Adipose tissue (tissue), 3 donors: ENCODE measurements at regions not wholly inside any gene's neighbourhood (a gene's known extent, or its start where the extent isn't known, plus 50 kb on each side); places are given as distances from the start of the nearest gene placed in this dataset.

Source experiments
- H3K27ac ChIP-seq: one replicate; pipeline ENCODE4 v1.5.1; 2013; ENCODE audit warnings: low read depth, low read length
- WGBS, 3 donors: extraction: QIAGEN DNeasy Blood & Tissue Kit; methylation state at CpG; one replicate each; pipeline ENCODE4 v1.1.7; 2013; 5-methylcytosine and 5-hydroxymethylcytosine counted together
- donor health status: healthy with polysubstance abuse.
- donor health status: Bipolar disorder and iron deficiency.
- donor health status: healthy.

DNA sequence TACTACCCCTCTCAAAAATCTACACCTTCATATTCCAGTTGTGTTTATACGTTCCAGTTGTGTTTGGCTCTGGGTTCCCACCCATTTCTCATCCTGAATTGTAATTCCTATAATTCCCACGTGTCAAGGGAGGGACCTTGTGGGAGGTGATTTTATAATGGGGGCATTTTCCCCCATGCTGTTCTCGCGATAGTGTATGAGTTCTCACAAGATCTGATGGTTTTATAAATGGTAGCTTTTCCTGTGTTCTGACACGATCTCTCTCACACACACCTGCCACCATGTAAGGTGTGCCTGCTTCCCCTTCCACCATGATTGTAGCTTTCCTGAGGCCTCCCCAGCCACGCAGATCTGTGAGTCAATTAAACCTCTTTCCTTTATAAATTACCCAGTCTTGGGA, 108.5 kb upstream of the ADAMTS16 start:
- no peak overlapping the region for H3K27ac ChIP-seq
- WGBS, 3 donors: 73 to 77% (median 74%) methylated on average over 6 of the region's 6 CpGs

DNA sequence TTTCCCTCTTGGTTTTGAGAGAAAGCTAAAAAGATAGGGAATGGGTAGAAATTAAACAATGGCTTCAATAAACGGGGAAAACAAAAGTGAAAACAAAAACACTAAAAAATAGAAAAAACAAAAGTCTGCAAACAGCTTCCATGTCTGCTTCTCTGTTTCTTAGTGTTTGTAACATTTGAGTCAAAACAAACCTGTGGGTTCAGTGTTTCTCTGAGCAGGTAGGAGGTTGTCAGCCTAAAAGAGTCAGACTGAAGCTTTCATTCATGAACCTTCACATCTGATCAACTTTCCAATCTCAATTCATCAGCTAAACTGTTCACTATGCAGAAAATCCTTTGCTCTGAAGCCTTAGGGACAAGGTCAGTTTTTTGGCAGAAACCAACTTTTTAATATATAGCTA, 102.5 kb upstream of the ADAMTS16 start:
- WGBS, 3 donors: 50 to 69% (median 65%) methylated on average over 1 of the region's 1 CpG

DNA sequence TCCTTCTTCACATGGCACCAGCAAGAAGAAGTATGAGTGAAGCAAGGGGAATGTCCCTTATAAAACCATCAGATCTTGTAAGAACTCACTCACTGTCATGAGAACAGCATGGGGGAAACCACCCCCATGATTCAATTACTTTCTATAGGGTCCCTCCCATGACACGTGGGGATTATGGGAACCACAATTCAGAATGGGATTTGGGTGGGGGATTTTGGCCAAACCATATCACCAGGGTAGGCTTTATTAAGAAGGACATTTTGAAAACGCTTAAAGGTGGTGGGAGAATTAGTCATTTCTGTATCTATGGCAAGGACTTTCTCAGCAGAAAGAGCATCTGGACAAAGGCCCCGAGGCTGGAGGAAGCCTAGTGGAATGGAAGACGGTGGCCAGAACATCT, 100.2 kb upstream of the ADAMTS16 start:
- no peak overlapping the region for H3K27ac ChIP-seq
- WGBS, 3 donors: 69 to 86% (median 80%) methylated on average over 4 of the region's 4 CpGs

More for the DNA sequence above, 102.5 kb upstream of the ADAMTS16 start:
- no peak overlapping the region for H3K27ac ChIP-seq

DNA sequence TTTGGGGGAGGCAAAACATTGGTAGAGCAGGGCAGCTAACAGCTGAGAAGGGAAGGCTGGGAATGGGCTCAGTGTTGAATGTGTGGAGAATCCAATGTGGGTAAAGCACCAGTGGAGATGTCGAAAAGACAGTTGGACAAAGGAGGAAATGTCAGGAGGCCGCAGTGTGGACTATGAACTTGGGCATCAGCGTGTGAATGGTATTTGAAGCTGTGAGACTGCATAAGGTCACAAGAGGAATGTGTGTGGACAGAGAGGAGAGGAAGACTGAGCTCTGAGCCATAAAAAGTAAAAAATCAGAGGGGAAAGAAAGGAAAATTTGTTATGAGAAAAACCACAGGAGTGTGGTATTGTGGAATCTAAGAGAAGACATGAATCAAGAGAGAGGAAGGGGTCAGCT, 99.4 kb upstream of the ADAMTS16 start:
- WGBS, 3 donors: 76 to 89% (median 88%) methylated on average over 3 of the region's 3 CpGs
- H3K27ac ChIP-seq: no peak overlapping the region

DNA sequence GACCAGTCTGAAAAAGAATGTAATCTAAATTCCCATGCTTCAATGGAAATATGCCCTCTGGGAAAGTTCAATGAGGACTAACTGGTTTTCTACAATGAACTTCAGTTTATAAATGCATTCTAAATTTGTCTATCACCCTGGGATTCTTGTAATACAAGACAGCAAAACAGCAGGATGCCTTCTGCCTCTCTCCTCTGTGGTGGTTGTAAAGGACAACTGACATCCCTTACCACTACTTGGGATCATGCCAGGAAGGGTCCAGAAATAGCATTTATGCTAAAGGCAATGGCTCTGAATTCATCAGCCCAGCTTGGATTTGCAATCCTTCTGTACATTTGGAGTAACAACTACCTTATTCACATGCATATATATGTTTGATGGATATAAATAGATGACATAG, 97.3 kb upstream of the ADAMTS16 start:
- no peak overlapping the region for H3K27ac ChIP-seq

DNA sequence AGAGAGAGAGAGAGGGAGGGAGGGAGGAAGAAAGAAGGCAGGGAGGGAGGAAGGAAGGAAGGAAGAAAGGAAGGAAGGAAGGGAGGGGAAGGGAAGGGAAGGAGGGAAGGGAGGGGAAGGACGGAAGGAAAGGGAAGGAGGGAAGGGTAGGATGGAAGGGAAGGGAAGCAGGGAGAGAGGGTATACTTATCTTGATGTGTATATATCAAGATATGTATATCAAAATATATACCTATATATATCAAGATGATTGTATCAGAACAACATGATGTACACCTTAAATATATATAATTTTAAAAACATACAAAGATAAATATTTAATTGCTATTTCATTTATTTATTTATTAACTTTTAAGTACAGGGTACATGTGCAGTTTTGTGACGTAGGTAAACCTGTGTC, 96.8 kb upstream of the ADAMTS16 start:
- H3K27ac ChIP-seq: no peak overlapping the region
- 27 to 34% (median 33%) methylated on average over 2 of the region's 2 CpGs for WGBS, 3 donors

DNA sequence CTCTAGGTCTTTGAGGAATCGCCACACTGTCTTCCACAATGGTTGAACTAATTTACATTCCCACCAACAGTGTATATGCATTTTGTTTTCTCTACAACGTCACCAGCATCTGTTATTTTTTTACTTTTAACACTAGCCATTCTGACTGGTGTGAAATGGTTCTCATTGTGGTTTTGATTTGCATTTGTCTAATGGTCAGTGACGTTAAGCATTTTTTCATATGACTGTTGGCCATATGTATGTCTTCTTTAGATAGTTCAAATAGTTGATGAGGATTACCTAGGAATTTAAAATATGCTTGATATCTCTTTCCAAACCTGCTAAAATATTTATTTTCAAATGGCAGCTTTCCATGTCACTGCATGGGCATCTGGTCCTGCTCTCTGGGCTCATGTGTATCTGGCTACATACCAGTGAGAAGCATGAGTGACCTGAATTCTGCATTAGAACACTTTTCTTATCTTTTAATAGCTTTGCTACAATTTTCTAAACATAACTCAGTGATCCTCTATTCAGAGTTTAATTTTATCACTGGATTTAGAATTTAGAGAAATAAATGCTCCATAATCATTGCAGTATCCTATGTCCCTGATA, 95.8 kb upstream of the ADAMTS16 start:
- H3K27ac ChIP-seq: no peak overlapping the region
- 76 to 79% (median 77%) methylated on average over 3 of the region's 3 CpGs for WGBS, 3 donors

DNA sequence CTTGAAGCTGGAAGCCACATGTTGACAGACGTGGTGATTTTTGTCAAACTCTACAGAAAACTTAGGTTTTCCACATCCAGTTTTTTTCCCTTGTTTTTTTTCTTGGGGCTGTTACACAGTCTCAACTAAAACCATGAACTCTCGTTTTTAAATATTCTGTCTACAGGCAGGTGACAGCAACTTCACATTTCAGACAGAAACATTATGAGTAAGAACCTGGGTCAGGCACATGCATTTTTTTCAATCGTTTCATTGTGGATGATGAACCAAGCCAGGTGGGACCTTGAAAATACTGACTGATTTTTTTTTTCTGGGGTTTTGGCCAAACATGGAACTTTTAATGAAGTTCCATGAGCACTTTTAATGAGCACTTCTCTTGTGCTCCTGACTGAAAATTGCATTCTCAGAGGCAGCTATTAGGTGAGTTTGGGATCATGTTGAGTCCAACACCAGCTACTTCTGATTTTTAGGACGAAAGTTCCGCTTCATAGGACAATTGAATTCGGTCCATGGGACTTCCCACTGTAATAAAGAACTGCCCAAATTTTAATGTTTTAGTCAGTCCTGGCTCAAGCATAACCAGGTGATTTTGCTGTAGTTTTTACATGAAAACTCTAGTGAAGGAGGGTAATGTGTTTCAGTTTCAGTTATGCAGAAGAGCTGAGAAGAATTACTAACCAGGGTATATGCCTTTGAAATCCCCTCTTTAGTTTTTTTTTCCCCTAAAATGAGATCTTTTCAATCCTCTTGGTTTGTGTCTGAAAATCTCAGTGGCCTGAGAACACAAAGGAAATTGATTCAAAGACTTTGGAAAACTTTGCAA, 93.2 kb upstream of the ADAMTS16 start:
- no peak overlapping the region for H3K27ac ChIP-seq
- 68 to 82% (median 77%) methylated on average over 6 of the region's 6 CpGs for WGBS, 3 donors

DNA sequence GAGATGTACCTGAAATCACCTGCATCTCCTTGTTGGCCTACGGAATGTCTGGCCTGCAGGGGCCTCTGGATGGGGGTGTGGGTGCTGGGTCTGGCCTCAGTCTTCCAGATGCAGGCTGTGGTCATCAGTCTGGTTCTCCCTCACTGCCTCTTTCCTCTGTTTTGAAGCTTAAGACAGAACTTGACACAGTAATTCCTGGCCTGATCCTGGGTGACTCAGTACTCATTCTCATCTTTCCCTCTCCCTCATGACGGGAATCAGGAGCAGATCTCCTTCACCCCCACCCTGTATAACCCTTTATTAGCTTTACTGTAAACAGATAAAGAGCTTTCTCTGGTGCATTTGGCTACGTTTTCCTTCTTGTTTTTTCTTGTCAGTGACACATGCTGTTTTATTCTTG, 89.3 kb upstream of the ADAMTS16 start:
- no peak overlapping the region for H3K27ac ChIP-seq
- WGBS, 3 donors: 39 to 48% (median 46%) methylated on average over 3 of the region's 3 CpGs

DNA sequence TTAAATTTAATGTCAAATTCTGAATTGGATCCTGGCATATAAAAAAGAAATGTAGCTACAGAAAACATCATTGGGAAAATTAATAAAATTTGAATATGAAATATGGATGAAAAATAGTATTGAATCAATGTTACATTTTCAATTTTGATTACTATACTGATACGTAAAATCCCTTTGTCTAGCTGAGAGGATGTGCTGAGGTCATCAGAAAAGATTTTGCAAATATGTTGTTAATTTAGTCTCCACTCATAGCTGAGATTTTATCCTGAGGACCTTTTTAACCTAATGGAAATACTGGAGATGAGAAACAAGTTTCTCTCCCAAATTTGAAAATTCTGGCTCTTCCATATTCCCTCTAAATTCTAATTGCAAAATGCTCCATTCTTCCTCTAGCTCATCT, 84.4 kb upstream of the ADAMTS16 start:
- no peak overlapping the region for H3K27ac ChIP-seq
- WGBS, 3 donors: 68 to 83% (median 69%) methylated on average over 1 of the region's 1 CpG

DNA sequence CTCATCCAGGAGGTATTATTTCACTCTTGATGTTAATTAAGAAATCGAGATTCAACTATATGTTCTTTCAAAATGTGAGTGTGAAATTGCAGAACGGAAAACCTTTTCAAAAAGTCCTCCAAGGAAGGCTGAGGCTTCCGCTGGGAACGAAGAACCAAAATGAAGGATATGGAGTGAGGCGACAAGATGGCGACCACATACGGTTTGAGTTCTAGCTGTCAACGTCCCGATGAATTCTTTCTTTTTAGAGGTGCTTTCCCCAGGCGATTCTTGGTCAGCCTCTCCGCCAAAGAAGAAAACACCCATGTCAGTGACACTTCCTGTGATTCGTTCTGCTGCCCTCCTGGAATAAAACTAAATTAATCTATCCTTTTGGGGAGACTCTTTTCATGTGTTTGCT, 78.3 kb upstream of the ADAMTS16 start:
- H3K27ac ChIP-seq: no peak overlapping the region
- 87 to 91% (median 91%) methylated on average over 12 of the region's 12 CpGs for WGBS, 3 donors

DNA sequence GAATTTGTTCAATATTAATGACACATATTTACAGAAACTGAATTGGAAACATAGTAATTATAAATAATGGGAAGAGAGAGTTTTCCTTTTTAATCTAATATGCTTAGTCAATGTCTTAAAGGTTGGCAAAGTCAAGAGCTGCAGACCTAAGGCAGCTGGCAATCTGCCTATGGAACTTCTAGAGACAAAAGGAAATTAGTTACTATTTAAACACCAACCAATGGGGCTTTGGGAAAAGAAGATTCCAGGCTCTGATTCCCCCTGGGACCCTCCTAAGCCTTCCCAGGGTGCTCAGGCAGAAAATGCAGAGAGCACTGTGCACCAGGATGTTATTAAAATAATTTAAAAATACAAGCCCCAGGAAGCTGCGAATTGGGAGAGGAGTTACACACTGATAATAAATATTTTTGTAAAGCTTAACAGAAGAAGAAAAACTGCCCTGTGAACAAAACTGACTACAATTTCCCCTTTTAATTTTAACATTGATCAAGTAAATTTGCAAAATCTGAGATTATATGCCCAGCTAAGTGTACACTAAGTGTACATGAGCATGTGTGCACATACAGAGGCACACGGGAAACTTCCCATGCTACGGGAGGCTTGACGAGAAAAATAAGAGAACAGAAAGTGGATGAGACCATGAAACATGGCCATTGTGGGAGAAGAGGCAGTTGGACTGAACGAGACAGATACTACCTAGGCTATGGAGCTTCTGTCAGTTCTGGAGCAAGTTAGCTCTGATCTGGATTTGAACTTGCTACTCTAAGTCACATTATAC, 77.4 kb upstream of the ADAMTS16 start:
- H3K27ac ChIP-seq: no peak overlapping the region
- WGBS, 3 donors: 63 to 67% (median 66%) methylated on average over 5 of the region's 5 CpGs

DNA sequence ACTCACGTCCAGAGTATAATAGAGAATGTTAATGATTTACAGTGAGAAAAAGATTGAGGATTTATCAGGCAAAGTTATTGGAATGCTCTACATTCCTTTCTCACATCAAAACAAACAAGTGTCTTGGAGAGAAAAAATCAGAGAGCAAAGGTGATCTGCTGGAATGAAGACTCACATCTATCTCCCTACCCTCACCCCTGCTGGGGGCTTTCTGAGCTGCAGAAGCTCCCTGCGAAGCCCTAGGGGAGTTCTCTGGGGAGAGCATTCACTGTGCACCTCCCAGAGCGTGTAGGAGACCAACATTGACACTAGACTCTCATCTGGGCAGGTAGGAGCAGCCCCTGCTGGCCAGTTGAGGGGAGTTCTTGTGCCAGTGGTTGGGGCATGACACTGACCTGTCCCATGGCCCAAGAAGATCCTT, 76.6 kb upstream of the ADAMTS16 start:
- no peak overlapping the region for H3K27ac ChIP-seq
- WGBS, 3 donors: 47 to 64% (median 62%) methylated on average over 3 of the region's 3 CpGs

DNA sequence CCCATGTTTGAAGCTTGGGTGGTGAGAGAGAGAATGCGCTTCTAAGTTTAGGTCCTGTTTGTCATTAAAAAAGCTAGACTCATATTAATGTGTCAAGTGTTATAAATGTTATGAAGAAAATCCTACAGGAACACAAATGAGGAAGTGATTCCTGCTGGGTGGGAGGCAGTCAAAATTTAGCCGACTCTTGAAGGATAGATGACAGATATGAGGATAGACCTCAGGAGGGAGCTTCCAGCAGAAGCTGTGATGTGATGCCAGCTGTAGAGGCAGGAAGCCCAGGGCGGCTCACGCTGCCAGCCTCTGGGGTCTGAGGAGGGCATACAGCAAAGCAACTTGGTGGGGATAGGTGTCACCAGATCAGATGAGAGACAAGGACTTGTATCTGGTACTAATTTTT, 74.7 kb upstream of the ADAMTS16 start:
- WGBS, 3 donors: 74 to 86% (median 84%) methylated on average over 4 of the region's 4 CpGs
- H3K27ac ChIP-seq: no peak overlapping the region

DNA sequence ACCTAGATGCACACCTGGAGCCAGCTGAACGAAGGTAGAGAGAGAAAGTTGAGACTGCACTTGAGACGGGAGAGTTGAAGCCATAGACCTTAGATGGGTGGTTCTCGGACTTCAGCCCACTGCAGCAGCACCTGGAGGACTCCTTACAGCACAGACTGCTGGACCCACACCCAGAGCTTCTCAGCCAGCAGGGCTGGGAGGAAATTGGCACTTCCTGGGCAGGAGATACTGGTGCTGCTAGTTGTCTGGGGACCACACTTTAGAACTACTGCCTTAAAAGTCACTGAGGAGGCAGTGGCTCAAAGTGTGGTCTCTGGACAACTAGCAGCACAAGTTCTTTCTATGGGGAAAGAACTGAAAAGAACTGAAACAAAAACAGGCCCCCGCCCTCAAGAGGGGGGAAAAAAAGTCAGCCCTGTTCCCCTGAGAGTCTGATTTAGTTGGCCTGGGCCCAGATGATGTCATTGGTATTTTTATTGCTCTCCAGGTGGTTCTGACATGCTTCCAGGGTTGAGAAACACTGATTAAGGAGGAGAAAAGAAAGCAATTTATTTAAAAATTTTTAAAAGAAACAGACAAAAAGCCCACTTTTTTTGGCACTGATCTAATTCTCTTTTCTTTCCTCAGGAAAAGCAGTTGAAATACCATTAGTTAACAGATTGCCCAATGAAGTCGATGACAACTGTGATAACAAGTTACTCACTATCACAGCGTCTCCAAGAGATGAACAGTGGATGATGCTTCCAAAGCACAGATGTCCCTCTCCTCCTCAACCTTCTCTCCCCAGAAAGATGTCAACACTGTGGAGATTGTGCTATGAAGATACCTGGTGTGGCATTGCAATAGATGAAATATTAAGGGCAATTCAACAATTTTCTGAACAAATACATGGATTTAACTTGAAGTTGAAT, 73.6 kb upstream of the ADAMTS16 start:
- WGBS, 3 donors: 48 to 59% (median 57%) methylated on average over 6 of the region's 6 CpGs
- no peak overlapping the region for H3K27ac ChIP-seq

DNA sequence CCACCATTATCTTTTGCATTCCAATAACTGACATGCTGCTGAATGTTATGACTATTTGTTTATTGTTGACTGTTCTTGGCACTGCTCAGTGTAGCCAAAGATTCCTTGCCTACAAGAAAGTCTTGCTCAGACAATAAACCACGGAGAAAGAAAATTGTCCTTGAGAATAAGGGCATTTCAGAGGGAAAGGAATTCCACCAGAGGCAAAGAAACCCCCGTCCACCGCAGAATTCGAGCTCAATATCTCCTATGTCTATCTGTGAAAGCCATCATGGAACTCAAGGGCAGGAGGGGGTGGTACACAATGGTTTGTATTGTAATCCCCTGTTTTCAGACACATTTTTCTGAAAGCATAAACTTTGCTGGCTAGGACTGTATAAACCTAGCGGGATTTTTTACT, 70.3 kb upstream of the ADAMTS16 start:
- H3K27ac ChIP-seq: no peak overlapping the region
- WGBS, 3 donors: 38 to 77% (median 75%) methylated on average over 5 of the region's 5 CpGs

DNA sequence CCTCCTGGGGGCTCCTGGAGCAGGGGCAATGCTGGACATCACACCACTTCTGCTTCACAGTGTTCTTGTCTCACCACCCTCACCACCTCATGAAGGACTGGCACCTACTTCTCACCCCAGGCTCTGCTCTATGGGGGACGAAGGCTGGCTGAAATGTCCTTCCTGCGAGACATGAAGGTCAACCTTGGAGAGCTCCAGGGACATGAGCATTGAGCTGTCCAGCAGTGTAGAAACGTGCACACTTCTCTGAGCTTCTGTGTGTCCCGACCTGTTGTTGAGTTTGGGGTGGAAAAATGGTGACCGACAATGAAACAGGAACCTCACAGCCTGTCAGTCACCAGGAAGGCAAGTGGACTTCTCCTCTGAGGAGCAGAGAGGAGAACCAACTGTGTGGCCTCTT, 68.6 kb upstream of the ADAMTS16 start:
- H3K27ac ChIP-seq: no peak overlapping the region
- WGBS, 3 donors: 67 to 90% (median 86%) methylated on average over 5 of the region's 5 CpGs

DNA sequence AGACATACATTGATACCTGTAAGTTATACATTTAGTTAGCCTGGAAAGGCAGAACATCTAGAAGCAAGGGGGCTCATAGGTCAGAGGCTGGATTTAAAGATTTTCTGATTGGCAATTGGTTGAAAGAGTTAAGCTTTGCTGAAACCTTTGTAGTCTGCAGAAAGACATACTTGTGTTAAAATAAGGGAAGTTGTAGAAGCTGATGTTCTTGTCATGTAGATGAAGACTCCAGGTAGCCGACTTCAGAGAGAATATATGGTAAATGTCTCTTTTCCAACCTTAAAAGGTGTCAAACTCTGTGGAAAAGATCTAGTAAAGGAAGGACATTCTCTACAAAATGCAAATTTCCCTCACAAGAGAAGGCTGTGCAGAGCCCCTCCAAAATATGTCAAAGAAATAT, 62.9 kb upstream of the ADAMTS16 start:
- H3K27ac ChIP-seq: no peak overlapping the region
- 59 to 71% (median 68%) methylated on average over 1 of the region's 1 CpG for WGBS, 3 donors
